DMS 273 treated with DMSO at 0.1 percent for 48 hours (cell line): ENCODE measurements at regions not wholly inside any gene's neighbourhood (a gene's known extent, or its start where the extent isn't known, plus 50 kb on each side); places are given as distances from the start of the nearest gene placed in this dataset.
"Not testable (repeated sequence)": the region's sequence is repeated elsewhere in the genome, so short reads cannot be mapped to it uniquely, and the experiment has no call there.

Experiments
- DNase-seq: peaks from one replicate; lab custom pipeline; 2025; lab: John Stamatoyannopoulos, UW

DNA sequence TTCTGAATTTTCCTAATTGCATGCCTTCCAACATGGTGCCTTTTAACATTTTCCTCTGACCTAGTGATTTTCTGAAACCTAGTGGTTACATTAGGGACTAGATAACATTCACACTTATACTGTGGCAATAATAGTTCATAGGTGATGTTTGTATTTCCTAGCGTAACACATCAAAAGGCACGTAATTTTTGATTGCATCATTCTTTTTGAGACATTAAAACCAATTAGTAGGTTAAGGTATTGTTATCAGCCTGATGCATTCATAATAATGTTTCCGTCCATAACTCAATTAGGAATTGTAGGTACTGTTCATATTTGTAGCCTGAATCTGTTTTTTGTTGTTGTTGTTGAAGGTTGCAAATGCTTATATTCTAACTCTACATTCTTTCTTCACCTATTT lies 192.4 kb downstream of the ANXA1 start:
- no peak for DNase-seq

DNA sequence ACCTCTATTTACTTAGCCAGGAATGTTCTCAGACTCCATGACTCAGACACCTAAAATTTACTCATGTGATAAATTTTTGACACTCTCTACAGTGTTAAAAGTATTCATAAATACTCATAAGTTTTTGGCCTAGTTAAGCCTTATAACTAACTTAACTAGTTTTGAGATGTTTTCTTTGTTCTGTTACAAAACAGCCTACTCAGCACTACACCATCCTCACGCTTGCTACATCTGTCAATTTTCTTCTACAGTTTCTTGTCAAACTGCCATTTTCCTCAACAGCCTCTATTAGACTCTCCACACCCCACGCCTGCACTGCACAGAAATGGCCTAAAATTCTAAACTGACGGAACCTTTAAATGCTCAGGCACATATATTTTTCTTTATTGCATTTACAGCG lies 195.5 kb downstream of the ANXA1 start:
- DNase-seq, result no peak

GRCh38 chr9:73347720-73348119 lies 196.1 kb downstream of the ANXA1 start:
- no peak for DNase-seq

GRCh38 chr9:73348471-73348870 lies 196.8 kb downstream of the ANXA1 start:
- DNase-seq, result no peak

GRCh38 chr9:73349476-73349875 lies 197.8 kb downstream of the ANXA1 start:
- no peak for DNase-seq

DNA sequence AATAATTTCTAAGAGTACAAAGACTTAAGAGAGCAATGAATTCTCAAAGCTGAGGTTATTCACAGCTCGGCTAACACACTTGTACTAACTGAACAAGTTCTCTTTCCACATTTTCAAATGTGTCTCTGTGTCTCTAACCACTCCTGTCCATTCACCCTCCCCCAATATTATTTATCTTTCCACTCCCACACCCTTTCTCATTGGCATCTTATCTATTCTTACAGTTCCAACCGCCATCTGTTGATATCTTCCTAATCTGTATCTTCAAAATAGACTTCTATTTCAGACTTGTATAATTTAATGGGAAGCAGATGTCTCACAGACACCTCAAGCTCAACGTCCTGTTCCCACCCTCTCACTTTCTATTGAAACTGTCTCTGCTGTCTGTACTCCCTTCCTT lies 205.9 kb downstream of the ANXA1 start:
- no peak for DNase-seq

GRCh38 chr9:73370053-73370452 lies 218.4 kb downstream of the ANXA1 start:
- DNase-seq, result no peak

GRCh38 chr9:73371801-73372200 lies 220.1 kb downstream of the ANXA1 start:
- DNase-seq, result no peak

DNA sequence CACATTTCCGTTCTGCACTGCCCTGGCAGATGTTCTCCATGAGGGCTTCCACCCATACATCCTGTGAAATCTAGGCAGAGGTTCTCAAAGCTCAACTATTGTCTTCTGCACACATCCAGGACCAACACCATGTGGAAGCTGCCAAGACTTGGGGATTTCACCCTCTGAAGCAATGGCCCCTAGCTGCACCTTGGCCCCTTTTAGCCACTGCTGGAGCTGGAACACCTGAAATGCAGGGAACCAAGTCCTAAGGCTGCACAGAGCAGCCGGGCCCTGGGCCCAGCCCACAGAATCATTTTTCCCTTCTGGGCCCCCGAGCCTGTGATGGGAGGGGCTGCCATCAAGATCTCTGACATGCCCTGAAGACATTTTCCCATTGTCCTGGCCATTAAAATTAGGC lies 228.7 kb downstream of the ANXA1 start:
- DNase-seq, result no peak

- DNase-seq, result no peak
Observed at GRCh38 chr9:73402081-73403028, 250.7 kb downstream of the ANXA1 start.

GRCh38 chr9:73411494-73411893 lies 259.8 kb downstream of the ANXA1 start:
- no peak for DNase-seq

GRCh38 chr9:73412874-73413273 lies 261.2 kb downstream of the ANXA1 start:
- DNase-seq, result no peak

DNA sequence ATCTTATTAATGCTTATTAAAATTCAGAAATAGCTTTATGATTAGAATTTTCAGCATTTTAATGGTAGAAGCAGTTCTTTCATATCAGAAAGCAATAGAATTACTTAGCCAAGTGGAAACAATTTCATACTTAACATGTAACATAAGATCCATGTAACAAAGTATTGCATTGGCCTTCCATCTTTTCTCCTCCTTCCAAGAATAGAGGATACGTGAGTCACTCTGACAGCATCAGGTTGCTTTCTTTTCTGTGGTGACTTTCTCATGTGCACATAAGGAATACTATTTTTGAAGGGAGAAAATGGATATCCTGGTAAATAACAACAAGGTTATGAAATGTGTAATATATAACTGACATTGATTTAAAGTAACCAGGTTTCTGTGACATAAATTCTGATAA lies 272.2 kb downstream of the ANXA1 start:
- no peak for DNase-seq

GRCh38 chr9:73426269-73426668 lies 274.6 kb downstream of the ANXA1 start:
- no peak for DNase-seq

DNA sequence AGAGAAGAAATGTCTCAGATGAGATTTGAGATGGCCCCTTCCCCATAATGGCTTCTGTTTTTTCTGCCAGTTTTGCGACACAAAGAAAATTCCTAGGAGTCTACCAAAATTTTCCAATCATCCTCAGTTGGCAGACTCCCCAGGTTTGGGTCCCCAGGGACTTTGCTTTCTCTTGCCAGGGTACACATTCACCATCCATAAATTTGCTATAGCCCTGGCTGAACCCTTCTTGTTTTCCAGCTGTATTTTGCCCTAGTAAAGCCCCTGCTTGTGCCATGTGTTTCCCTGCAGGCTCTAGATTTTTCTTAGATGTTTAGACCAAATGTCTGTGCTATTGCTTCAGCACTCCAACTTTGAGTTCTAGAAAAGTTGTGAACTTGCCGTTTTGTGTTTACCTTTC lies 283.2 kb downstream of the ANXA1 start:
- DNase-seq, result no peak

DNA sequence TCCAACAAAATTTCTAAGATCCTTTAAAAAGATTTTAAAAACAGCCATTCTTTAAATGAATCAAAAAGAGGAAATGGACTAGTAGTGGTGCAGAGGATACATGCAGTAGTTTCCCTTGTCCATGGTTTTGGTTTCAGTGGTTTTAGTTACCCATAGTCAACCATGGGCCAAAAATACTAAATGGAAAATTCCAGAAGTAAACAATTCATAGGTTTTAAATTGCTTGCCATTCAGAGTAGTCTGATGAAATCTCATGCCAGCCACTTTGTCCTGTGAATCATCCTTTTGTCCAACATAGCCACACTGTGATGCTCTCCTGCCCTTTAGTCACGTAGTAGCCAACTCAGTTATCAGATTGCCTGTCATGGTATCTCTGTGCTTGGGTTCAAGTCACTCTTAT lies 286.1 kb downstream of the ANXA1 start:
- no peak for DNase-seq

GRCh38 chr9:73439839-73440238 lies 288.2 kb downstream of the ANXA1 start:
- not testable (repeated sequence) for DNase-seq

DNA sequence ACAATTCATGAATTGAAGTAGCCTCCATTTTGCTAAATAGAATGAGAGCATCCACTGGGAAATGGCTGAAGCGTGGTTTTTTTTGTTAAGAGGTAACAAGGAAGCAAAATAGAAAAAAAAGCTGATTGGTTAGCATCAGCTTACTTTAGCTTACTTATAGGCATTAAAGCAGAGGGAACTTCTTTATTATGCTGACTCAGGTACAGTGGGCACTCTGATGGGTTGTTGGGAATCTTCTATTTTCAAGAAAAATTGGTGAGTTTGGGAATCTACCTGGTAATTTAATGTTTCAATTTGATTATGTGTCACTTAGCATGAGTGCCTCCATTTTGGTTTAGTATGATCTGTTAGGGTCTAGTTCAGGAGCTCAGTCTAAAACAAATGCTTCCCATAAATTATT lies 289.6 kb downstream of the ANXA1 start:
- DNase-seq, result no peak

DNA sequence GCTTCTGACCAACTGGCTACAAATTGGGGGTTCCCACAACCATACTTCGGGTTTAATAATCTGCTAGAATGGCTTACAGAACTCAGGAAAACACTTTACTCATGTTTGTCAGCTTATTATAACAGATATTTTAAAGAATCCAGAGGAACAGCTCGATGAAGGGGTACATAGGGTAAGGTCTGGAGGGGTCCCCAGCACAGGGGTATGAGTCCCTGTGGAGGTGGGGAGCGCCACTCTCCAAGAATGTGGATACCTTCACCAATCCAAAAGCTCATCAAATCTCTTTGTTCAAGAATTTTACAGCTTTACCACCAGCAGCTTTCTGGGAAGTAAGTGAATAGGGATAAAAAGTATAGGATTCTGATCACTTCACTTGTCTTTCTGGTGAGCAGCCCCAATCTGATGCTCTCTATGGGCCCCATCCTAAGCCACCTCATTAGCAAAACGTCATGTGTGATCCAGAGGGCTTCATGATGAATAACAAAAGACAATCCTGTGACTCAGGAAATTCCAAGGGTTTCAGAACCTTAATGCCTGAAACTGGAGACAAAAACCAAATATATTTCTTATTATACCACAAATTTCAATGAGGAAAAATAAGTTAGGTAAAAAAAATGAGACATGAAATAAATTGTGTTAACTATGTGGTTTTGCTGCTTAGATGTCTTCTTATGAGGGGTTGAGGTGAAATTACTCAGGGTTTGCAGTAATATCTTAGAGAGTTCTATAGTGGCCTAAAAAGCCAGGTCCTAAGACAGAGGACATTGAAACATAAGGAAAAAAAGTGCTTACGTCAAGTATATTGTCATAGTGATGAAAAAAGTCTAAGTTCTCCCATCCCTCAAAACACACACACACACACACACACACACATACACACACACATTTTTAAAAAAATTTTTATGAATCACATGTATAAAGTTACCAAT lies 290.5 kb downstream of the ANXA1 start:
- DNase-seq, result no peak

DNA sequence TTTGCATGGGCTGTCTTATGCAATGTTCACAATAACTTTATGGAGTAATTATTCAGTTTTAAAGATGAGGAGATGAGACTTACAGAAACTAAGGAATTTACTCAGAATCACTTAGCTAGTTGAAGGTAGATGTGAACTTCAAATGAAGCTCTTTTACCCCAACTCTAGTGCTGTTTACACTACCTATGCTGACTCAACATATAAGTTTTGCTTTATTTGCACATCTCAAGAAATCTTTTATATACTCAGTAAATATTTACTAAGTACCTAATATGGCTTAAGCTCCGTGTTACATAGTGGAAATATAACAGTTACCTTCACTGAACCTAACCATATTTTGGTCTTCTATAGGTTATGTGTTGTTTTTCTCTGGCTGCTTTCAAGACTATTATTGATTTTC lies 293.2 kb downstream of the ANXA1 start:
- no peak for DNase-seq

GRCh38 chr9:73445384-73445783 lies 293.7 kb downstream of the ANXA1 start:
- DNase-seq, result not testable (repeated sequence)

- DNase-seq, result no peak
Observed at GRCh38 chr9:73446306-73446705, 294.6 kb downstream of the ANXA1 start.

DNA sequence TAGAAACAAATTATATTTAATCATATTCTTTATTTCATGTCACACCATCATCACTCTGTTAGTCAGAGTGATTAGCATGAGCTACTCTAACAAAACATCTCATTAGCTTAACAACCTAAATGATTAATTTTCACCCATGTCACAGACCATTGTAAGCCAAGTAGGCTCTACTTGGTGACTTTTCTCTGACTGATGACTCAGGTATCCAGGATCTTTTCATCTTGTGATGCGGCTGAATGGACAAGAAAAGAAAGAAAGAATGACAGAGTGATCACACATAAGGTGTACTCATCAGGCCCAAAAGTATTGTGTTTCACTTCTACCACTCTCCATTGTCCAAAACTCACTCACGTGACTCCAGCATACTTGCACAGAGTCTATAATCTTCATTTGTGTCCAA lies 299.3 kb downstream of the ANXA1 start:
- DNase-seq, result no peak
